H1 (cell line): ENCODE measurements at regions not wholly inside any gene's neighbourhood (a gene's known extent, or its start where the extent isn't known, plus 50 kb on each side); places are given as distances from the start of the nearest gene placed in this dataset.

Source experiments
- CTCF ChIA-PET: fragments of 300-600 bp; sonication (Branson Sonifier 250); formaldehyde crosslinking; loops from one replicate; lab custom pipeline; 2021; ENCODE audit not compliant: partially characterized antibody; lab: Charles Lee
- POLR2A ChIA-PET: fragments of 300-600 bp; sonication (Branson Sonifier 250); formaldehyde crosslinking; loops from one replicate; lab custom pipeline; 2021; ENCODE audit warnings: inconsistent platforms; ENCODE audit not compliant: partially characterized antibody; lab: Charles Lee
- DNase-seq, 2 experiments: peaks; one replicate each; pipeline versions ENCODE4 v3.0.0 to v3.0.0-alpha.2; 2010 to 2022; ENCODE audit warnings: low spot score in 2 of 2, low read depth in 1 of 2, mixed read lengths in 1 of 2
- FAIRE-seq: peaks from 2 replicates; lab custom pipeline; 2011; peaks lifted over from hg19 to GRCh38; lab: Jason Lieb, UNC
- H2AFZ ChIP-seq: 2 replicates; pipeline ENCODE4 v1.8.1; 2012; ENCODE audit warnings: low read length, inconsistent platforms
- H2AK5ac ChIP-seq: 2 replicates; pipeline ENCODE4 v1.6.1; 2013; ENCODE audit warnings: low read depth, low read length
- H2BK120ac ChIP-seq: replicated peaks from 2 replicates; pipeline ENCODE3; 2013; ENCODE audit warnings: low read depth, low read length, inconsistent platforms
- H2BK12ac ChIP-seq: 2 replicates; pipeline ENCODE4 v1.6.1; 2013; ENCODE audit warnings: low read depth, low read length
- H2BK15ac ChIP-seq: 2 replicates; pipeline ENCODE4 v1.6.1; 2013; ENCODE audit warnings: low read length
- H2BK20ac ChIP-seq: 2 replicates; pipeline ENCODE4 v1.6.1; 2013; ENCODE audit warnings: low read length
- H2BK5ac ChIP-seq: 2 replicates; pipeline ENCODE4 v1.6.1; 2013; ENCODE audit warnings: low read depth, low read length
- H3K14ac ChIP-seq: 2 replicates; pipeline ENCODE4 v1.6.1; 2013; ENCODE audit warnings: inconsistent platforms; ENCODE audit not compliant: insufficient read length
- H3K18ac ChIP-seq: 2 replicates; pipeline ENCODE4 v1.6.1; 2013; ENCODE audit warnings: low read length; ENCODE audit errors: extremely low read depth
- H3K23ac ChIP-seq: 2 replicates; pipeline ENCODE4 v1.6.1; 2013; ENCODE audit warnings: inconsistent platforms; ENCODE audit not compliant: insufficient read length
- H3K23me2 ChIP-seq: 2 replicates; pipeline ENCODE4 v1.6.1; 2013; ENCODE audit warnings: low read depth, low read length
- H3K27ac ChIP-seq: 2 replicates; pipeline ENCODE4 v1.6.1; 2011; ENCODE audit warnings: low read depth, low read length, inconsistent platforms
- H3K27me3 ChIP-seq, 4 experiments: replicated peaks in 1 of 4; 1 replicate in 1 of 4; 2 replicates in 3 of 4; pipeline versions ENCODE4 v1.6.1 to v1.8.1; 2011 to 2013; ENCODE audit warnings: low read length in 3 of 4, mild to moderate bottlenecking in 3 of 4, inconsistent platforms in 2 of 4, mixed read lengths in 2 of 4, moderate library complexity in 1 of 4; ENCODE audit not compliant: control insufficient read depth in 3 of 4, insufficient read depth in 3 of 4; ENCODE audit errors: extremely low read depth in 1 of 4
- H3K36me3 ChIP-seq, 4 experiments: 2 replicates each; pipeline versions ENCODE4 v1.6.1 to v1.8.1; 2011 to 2013; ENCODE audit warnings: mild to moderate bottlenecking in 4 of 4, low read length in 3 of 4, moderate library complexity in 2 of 4, control low read depth in 1 of 4, inconsistent platforms in 1 of 4; ENCODE audit not compliant: insufficient read depth in 4 of 4, control insufficient read depth in 2 of 4
- H3K4ac ChIP-seq: replicated peaks from 2 replicates; pipeline ENCODE3; 2013; ENCODE audit warnings: low read length, low read depth, mixed read lengths, inconsistent platforms; ENCODE audit not compliant: insufficient read length
- H3K4me1 ChIP-seq, 4 experiments: replicated peaks in 1 of 4; 1 replicate in 1 of 4; 2 replicates in 3 of 4; pipeline versions ENCODE4 v1.6.1 to v1.8.1; 2011 to 2013; ENCODE audit warnings: low read length in 3 of 4, inconsistent platforms in 2 of 4, mixed read lengths in 1 of 4; ENCODE audit not compliant: insufficient read depth in 4 of 4, control insufficient read depth in 3 of 4
- H3K4me2 ChIP-seq, 2 experiments: 2 replicates each; pipeline versions ENCODE4 v1.6.1 to v1.8.1; 2011 to 2013; ENCODE audit warnings: low read depth in 2 of 2, low read length in 2 of 2, control low read depth in 1 of 2, inconsistent platforms in 1 of 2, mild to moderate bottlenecking in 1 of 2; ENCODE audit not compliant: insufficient read depth in 1 of 2
- H3K4me3 ChIP-seq, 4 experiments: fragments of 200-600, 300-600 bp in 1 of 4; sonication (generic), shearing (Covaris generic), sonication (Bioruptor Twin) in 1 of 4; 2 replicates each; pipeline versions ENCODE4 v1.5.1 to v1.8.1; 2011 to 2016; ENCODE audit warnings: low read length in 4 of 4, low read depth in 3 of 4, control low read depth in 2 of 4, inconsistent platforms in 2 of 4, mild to moderate bottlenecking in 2 of 4, mixed read lengths in 1 of 4, moderate library complexity in 1 of 4; ENCODE audit not compliant: insufficient read depth in 2 of 4; ENCODE audit errors: extremely low read depth in 1 of 4
- H3K56ac ChIP-seq: replicated peaks from 2 replicates; pipeline ENCODE3; 2013; ENCODE audit warnings: low read depth, mild to moderate bottlenecking, mixed read lengths, low read length, inconsistent platforms; ENCODE audit not compliant: insufficient read length
- H3K79me1 ChIP-seq: 2 replicates; pipeline ENCODE4 v1.6.1; 2013; ENCODE audit warnings: low read depth, low read length, control low read depth
- H3K79me2 ChIP-seq, 2 experiments: 2 replicates each; pipeline versions ENCODE4 v1.6.1 to v1.8.1; 2012 to 2013; ENCODE audit warnings: low read length in 2 of 2, mild to moderate bottlenecking in 2 of 2, inconsistent platforms in 1 of 2; ENCODE audit not compliant: insufficient read depth in 2 of 2, control insufficient read depth in 1 of 2
- H3K9ac ChIP-seq, 4 experiments: replicated peaks in 1 of 4; 1 replicate in 1 of 4; 2 replicates in 3 of 4; pipeline versions ENCODE4 v1.6.1 to v1.8.1; 2011 to 2013; ENCODE audit warnings: low read depth in 3 of 4, low read length in 3 of 4, control low read depth in 2 of 4, mild to moderate bottlenecking in 2 of 4, moderate library complexity in 2 of 4, inconsistent platforms in 1 of 4; ENCODE audit errors: extremely low read depth in 1 of 4
- H3K9me3 ChIP-seq, 2 experiments: 2 replicates each; pipeline versions ENCODE4 v1.6.1 to v1.8.1; 2012 to 2013; ENCODE audit warnings: mild to moderate bottlenecking in 2 of 2, moderate library complexity in 2 of 2, control low read depth in 1 of 2, inconsistent platforms in 1 of 2, low read depth in 1 of 2, low read length in 1 of 2, mixed read lengths in 1 of 2; ENCODE audit not compliant: insufficient read depth in 2 of 2
- H4K20me1 ChIP-seq, 2 experiments: replicated peaks in 1 of 2; 2 replicates each; pipeline versions ENCODE3 to v1.8.1; 2011 to 2013; ENCODE audit warnings: inconsistent platforms in 2 of 2, low read length in 2 of 2, mild to moderate bottlenecking in 1 of 2; ENCODE audit not compliant: insufficient read depth in 2 of 2, control insufficient read depth in 1 of 2
- H4K5ac ChIP-seq: 2 replicates; pipeline ENCODE4 v1.6.1; 2013; ENCODE audit warnings: low read length, low read depth, mixed read lengths, inconsistent platforms; ENCODE audit not compliant: insufficient read length
- H4K8ac ChIP-seq: 2 replicates; pipeline ENCODE4 v1.8.0; 2013; ENCODE audit warnings: mild to moderate bottlenecking, moderate library complexity, low read length, inconsistent platforms; ENCODE audit not compliant: insufficient read depth; ENCODE audit errors: extremely low read depth
- H4K91ac ChIP-seq: replicated peaks from 2 replicates; pipeline ENCODE3; 2013; ENCODE audit warnings: low read length, mixed read lengths, inconsistent platforms; ENCODE audit not compliant: insufficient read length
- BACH1 ChIP-seq: IDR thresholded peaks from 2 replicates; pipeline ENCODE4 v1.6.1; 2012; ENCODE audit warnings: low read length, improper control_type of control experiment
- BCL11A ChIP-seq, 2 experiments: IDR thresholded peaks; one replicate each; pipeline ENCODE4 v1.6.1; 2011; ENCODE audit warnings: low read depth in 2 of 2, low read length in 2 of 2, mild to moderate bottlenecking in 2 of 2
- CBX5 ChIP-seq: fragments of 300-800, 300-1000 bp; sonication (generic); IDR thresholded peaks from 2 replicates; pipeline ENCODE4 v1.7.1; 2016; ENCODE audit warnings: antibody characterized with exemption, low read length, low read depth
- CHD1 ChIP-seq: IDR thresholded peaks from 2 replicates; pipeline ENCODE4 v1.6.1; 2012; ENCODE audit warnings: low read depth, low read length, improper control_type of control experiment
- FOSL1 ChIP-seq: IDR thresholded peaks from 2 replicates; pipeline ENCODE4 v1.6.1; 2011; ENCODE audit warnings: mild to moderate bottlenecking, low read depth, low read length, moderate library complexity; ENCODE audit not compliant: insufficient read depth
- HDAC6 ChIP-seq: IDR thresholded peaks from one replicate; pipeline ENCODE4 v1.7.1; 2012; ENCODE audit warnings: low read depth, mild to moderate bottlenecking, inconsistent platforms, low read length, moderate library complexity
- JUND ChIP-seq: IDR thresholded peaks from 2 replicates; pipeline ENCODE4 v1.6.1; 2011; ENCODE audit warnings: mild to moderate bottlenecking, improper control_type of control experiment, low read length
- KDM1A ChIP-seq: fragments of 200-600, 300-600 bp; sonication (generic); IDR thresholded peaks from 2 replicates; pipeline ENCODE4 v1.7.1; 2016; ENCODE audit warnings: mild to moderate bottlenecking, low read length, borderline replicate concordance
- POLR2AphosphoS5 ChIP-seq: IDR thresholded peaks from 2 replicates; pipeline ENCODE4 v1.6.1; 2011; ENCODE audit warnings: low read depth, low read length
- SAP30 ChIP-seq: fragments of 300-600 bp; sonication (generic); IDR thresholded peaks from 2 replicates; pipeline ENCODE4 v1.7.1; 2012; ENCODE audit warnings: low read length, moderate library complexity, mild to moderate bottlenecking, inconsistent platforms; ENCODE audit not compliant: insufficient read depth, insufficient replicate concordance
- SIN3A ChIP-seq, 2 experiments: IDR thresholded peaks in 1 of 2; conservative IDR thresholded peaks in 1 of 2; 2 replicates each; pipeline ENCODE4 v1.6.1; 2011 to 2012; ENCODE audit warnings: low read length in 2 of 2, improper control_type of control experiment in 1 of 2, low read depth in 1 of 2, mild to moderate bottlenecking in 1 of 2
- SIRT6 ChIP-seq: IDR thresholded peaks from one replicate; pipeline ENCODE4 v1.7.1; 2012; ENCODE audit warnings: low read length, inconsistent platforms
- SIX5 ChIP-seq: IDR thresholded peaks from 2 replicates; pipeline ENCODE4 v1.6.1; 2011; ENCODE audit warnings: mild to moderate bottlenecking, low read depth, low read length
- SP2 ChIP-seq: IDR thresholded peaks from 2 replicates; pipeline ENCODE4 v1.6.1; 2012; ENCODE audit warnings: mild to moderate bottlenecking, low read length, inconsistent platforms
- SRF ChIP-seq: IDR thresholded peaks from 2 replicates; pipeline ENCODE4 v1.6.1; 2011; ENCODE audit warnings: mild to moderate bottlenecking, low read depth, low read length, moderate library complexity
- TCF12 ChIP-seq: IDR thresholded peaks from 2 replicates; pipeline ENCODE4 v1.6.1; 2011; ENCODE audit warnings: low read depth, mild to moderate bottlenecking, low read length
- WGBS, 2 experiments: shearing (Covaris generic) in 1 of 2; methylation state at CpG; one replicate each; pipeline versions ENCODE4 v1.1.6 to v1.1.7; 2013 to 2015; ENCODE audit warnings: low lambda C conversion rate in 2 of 2, mixed read lengths in 2 of 2, inconsistent platforms in 1 of 2, low coverage in 1 of 2, missing lambda C conversion rate in 1 of 2; ENCODE audit not compliant: insufficient replicate concordance in 2 of 2, insufficient coverage in 1 of 2, insufficient read length in 1 of 2; ENCODE audit errors: extremely low coverage in 1 of 2, missing lambda C conversion rate in 1 of 2; 5-methylcytosine and 5-hydroxymethylcytosine counted together

GRCh38 chr20:19883501-19883900 is 125.4 kb downstream of the RIN2 start:
- no peak overlapping the region for H3K18ac ChIP-seq
- H3K56ac ChIP-seq = no peak overlapping the region
- DNase-seq (no peak), FAIRE-seq (no peak)
- POLR2A ChIA-PET = no interaction called here
- no peak overlapping the region for H2BK20ac ChIP-seq
- no peaks in the 10 kb centered on the region for H3K27me3 ChIP-seq
- H3K23ac ChIP-seq = no peak overlapping the region
- no peak overlapping the region for H2BK12ac ChIP-seq
- WGBS, 2 experiments = 82% methylated on average over 3 of the region's 3 CpGs; no CpG with 5 or more reads in 1 of the 2 experiments
- no peak overlapping the region for H4K5ac ChIP-seq
- H3K79me1 ChIP-seq = no peaks in the 10 kb centered on the region
- no peak overlapping the region for H2AFZ ChIP-seq
- no peak overlapping the region for H3K4me2 ChIP-seq
- no peak overlapping the region for H4K91ac ChIP-seq
- H4K8ac ChIP-seq = no peak overlapping the region
- no peak overlapping the region for H2BK120ac ChIP-seq
- H3K14ac ChIP-seq = no peak overlapping the region
- CTCF ChIA-PET = interaction anchor here (0.6 kb wide), 1 partner anchor 128 kb away, joined by 3 read pairs; no protein-coding TSS in a partner anchor
- no peak overlapping the region for H2AK5ac ChIP-seq
- no peak overlapping the region for H3K4ac ChIP-seq
- no peaks in the 10 kb centered on the region for H3K79me2 ChIP-seq
- H3K36me3 ChIP-seq = no peaks in the 10 kb centered on the region
- no peak overlapping the region for H3K27ac ChIP-seq
- no peaks in the 10 kb centered on the region for H3K9me3 ChIP-seq
- H2BK5ac ChIP-seq = no peak overlapping the region
- no peaks in the 10 kb centered on the region for H3K4me1 ChIP-seq
- no peaks in the 10 kb centered on the region for H3K23me2 ChIP-seq
- no peak overlapping the region for H2BK15ac ChIP-seq
- no peak overlapping the region for H3K4me3 ChIP-seq
- H3K9ac ChIP-seq = no peak overlapping the region
- H4K20me1 ChIP-seq = no peaks in the 10 kb centered on the region
- TF ChIP-seq BCL11A (IDR thresholded peaks at IDR 0.05; ENCODE audit: low read depth in 2 of 2, low read length in 2 of 2) = no peak
- TF ChIP-seq BACH1 = no peak
- no peak for TF ChIP-seq SIRT6
- TF ChIP-seq SAP30 = no peak
- no peak for TF ChIP-seq SIX5
- TF ChIP-seq TCF12 = no peak
- no peak for TF ChIP-seq POLR2AphosphoS5
- TF ChIP-seq SP2 = no peak
- TF ChIP-seq FOSL1 = no peak
- TF ChIP-seq CBX5 = no peak
- no peak for TF ChIP-seq HDAC6
- TF ChIP-seq JUND = no peak
- TF ChIP-seq SRF = no peak
- no peak for TF ChIP-seq KDM1A
- no peak for TF ChIP-seq SIN3A (conservative IDR thresholded peaks at IDR 0.05 in 1 of 2, IDR thresholded peaks at IDR 0.05 in 1 of 2; ENCODE audit: low read depth in 1 of 2, low read length in 2 of 2)
- no peak for TF ChIP-seq CHD1
